Thymus (tissue), 11 donors: ENCODE measurements at regions not wholly inside any gene's neighbourhood (a gene's known extent, or its start where the extent isn't known, plus 50 kb on each side); places are given as distances from the start of the nearest gene placed in this dataset.
"Not testable (repeated sequence)": the region's sequence is repeated elsewhere in the genome, so short reads cannot be mapped to it uniquely, and the experiment has no call there.

Experiments
- DNase-seq, 9 donors: peaks; one replicate each; pipeline ENCODE4 v3.0.0-alpha.2; 2013; ENCODE audit warnings: low spot score in 9 of 9, low read depth in 6 of 9, missing footprints in 1 of 9
- H3K27ac ChIP-seq, 2 donors: one replicate each; pipeline ENCODE4 v1.5.1; 2013; ENCODE audit warnings: control low read depth in 1 of 2, low read depth in 1 of 2, low read length in 1 of 2, mild to moderate bottlenecking in 1 of 2, moderate library complexity in 1 of 2
- H3K27me3 ChIP-seq, 2 donors: one replicate each; pipeline ENCODE4 v1.5.1; 2013; ENCODE audit warnings: low read length in 1 of 2; ENCODE audit not compliant: control insufficient read depth in 2 of 2, insufficient read depth in 1 of 2
- H3K36me3 ChIP-seq, 2 donors: one replicate each; pipeline ENCODE4 v1.5.1; 2013; ENCODE audit warnings: low read length in 1 of 2, mild to moderate bottlenecking in 1 of 2, moderate library complexity in 1 of 2; ENCODE audit not compliant: control insufficient read depth in 2 of 2, insufficient read depth in 2 of 2
- H3K4me1 ChIP-seq, 2 donors: one replicate each; pipeline ENCODE4 v1.5.1; 2013; ENCODE audit warnings: low read length in 2 of 2; ENCODE audit not compliant: control insufficient read depth in 2 of 2, insufficient read depth in 2 of 2
- H3K4me3 ChIP-seq, 2 donors: one replicate each; pipeline ENCODE4 v1.5.1; 2013; ENCODE audit warnings: low read length in 2 of 2, control low read depth in 1 of 2, mild to moderate bottlenecking in 1 of 2
- H3K9me3 ChIP-seq, 2 donors: one replicate each; pipeline ENCODE4 v1.5.1; 2013; ENCODE audit warnings: low read length in 1 of 2, mild to moderate bottlenecking in 1 of 2; ENCODE audit not compliant: control insufficient read depth in 2 of 2, insufficient read depth in 1 of 2
- WGBS: extraction: QIAGEN DNeasy Blood & Tissue Kit; methylation state at CpG from one replicate; pipeline ENCODE4 v1.1.7; 2013; 5-methylcytosine and 5-hydroxymethylcytosine counted together
- donor health status: healthy.

- no peak for DNase-seq
- Histone ChIP-seq H3K9me3 (no peaks in the 10 kb centered on the region), H3K4me1 (no peaks in the 10 kb centered on the region), H3K27ac (no peak overlapping the region), H3K4me3 (no peak overlapping the region), H3K27me3 (no peaks in the 10 kb centered on the region), H3K36me3 (no peaks in the 10 kb centered on the region)
- WGBS, result 49% methylated on average over 2 of the region's 2 CpGs
Measured at GRCh38 chr4:159592898-159593556, 490.1 kb downstream of the RAPGEF2 start.

- H3K27me3 ChIP-seq, result no peaks in the 10 kb centered on the region
- no peaks in the 10 kb centered on the region for H3K4me1 ChIP-seq
- no peak overlapping the region for H3K4me3 ChIP-seq
- 64% methylated on average over 4 of the region's 4 CpGs for WGBS
- DNase-seq, result no peak
- no peaks in the 10 kb centered on the region for H3K36me3 ChIP-seq
- H3K9me3 ChIP-seq, result no peaks in the 10 kb centered on the region
- H3K27ac ChIP-seq, result no peak overlapping the region
Measured at GRCh38 chr4:159593681-159594080, 490.8 kb downstream of the RAPGEF2 start.

GRCh38 chr4:159594576-159594975 lies 491.7 kb downstream of the RAPGEF2 start:
- Histone ChIP-seq H3K27me3 (no peaks in the 10 kb centered on the region), H3K9me3 (no peaks in the 10 kb centered on the region), H3K36me3 (no peaks in the 10 kb centered on the region), H3K4me3 (no peak overlapping the region), H3K4me1 (no peaks in the 10 kb centered on the region), H3K27ac (no peak overlapping the region)
- 95% methylated on average over 2 of the region's 2 CpGs for WGBS
- no peak for DNase-seq

- not testable (repeated sequence) for H3K4me3 ChIP-seq
Measured at GRCh38 chr4:159595101-159595500, 492.2 kb downstream of the RAPGEF2 start.

GRCh38 chr4:159598602-159599001 lies 495.7 kb downstream of the RAPGEF2 start:
- H3K4me1 ChIP-seq, result no peaks in the 10 kb centered on the region
- H3K27me3 ChIP-seq, result no peaks in the 10 kb centered on the region
- no peaks in the 10 kb centered on the region for H3K36me3 ChIP-seq
- H3K9me3 ChIP-seq, result no peaks in the 10 kb centered on the region
- DNase-seq, result no peak
- H3K4me3 ChIP-seq, result no peak overlapping the region
- WGBS, result 92% methylated on average over 2 of the region's 2 CpGs
- H3K27ac ChIP-seq, result no peak overlapping the region

More at GRCh38 chr4:159595101-159595500, 492.2 kb downstream of the RAPGEF2 start:
- H3K36me3 ChIP-seq, H3K4me1 ChIP-seq, DNase-seq, H3K9me3 ChIP-seq, H3K27me3 ChIP-seq, H3K27ac ChIP-seq: not testable (repeated sequence)
- 90% methylated on average over 4 of the region's 4 CpGs for WGBS

- Histone ChIP-seq H3K36me3 (no peaks in the 10 kb centered on the region), H3K27me3 (no peaks in the 10 kb centered on the region), H3K9me3 (no peaks in the 10 kb centered on the region), H3K27ac (no peak overlapping the region), H3K4me3 (no peak overlapping the region), H3K4me1 (no peaks in the 10 kb centered on the region)
- 84% methylated on average over 2 of the region's 2 CpGs for WGBS
- no peak for DNase-seq
Measured at GRCh38 chr4:159600061-159600460, 497.2 kb downstream of the RAPGEF2 start.

- no peak for DNase-seq
- Histone ChIP-seq H3K36me3 (no peaks in the 10 kb centered on the region), H3K4me1 (no peaks in the 10 kb centered on the region), H3K27me3 (no peaks in the 10 kb centered on the region), H3K9me3 (no peaks in the 10 kb centered on the region), H3K4me3 (no peak overlapping the region), H3K27ac (no peak overlapping the region)
- WGBS, result 59% methylated on average over 3 of the region's 3 CpGs
Measured at GRCh38 chr4:159604781-159605180, 501.9 kb downstream of the RAPGEF2 start.

- H3K27me3 ChIP-seq, result no peaks in the 10 kb centered on the region
- H3K9me3 ChIP-seq, result no peaks in the 10 kb centered on the region
- H3K4me1 ChIP-seq, result no peaks in the 10 kb centered on the region
- no peak for DNase-seq
- H3K4me3 ChIP-seq, result no peak overlapping the region
- no peak overlapping the region for H3K27ac ChIP-seq
- no peaks in the 10 kb centered on the region for H3K36me3 ChIP-seq
Measured at GRCh38 chr4:159606835-159607234, 504.0 kb downstream of the RAPGEF2 start.

- no peak for DNase-seq
- H3K4me3 ChIP-seq, result no peak overlapping the region
- H3K4me1 ChIP-seq, result no peaks in the 10 kb centered on the region
- H3K27ac ChIP-seq, result no peak overlapping the region
- no peaks in the 10 kb centered on the region for H3K9me3 ChIP-seq
- 100% methylated on average over 1 of the region's 1 CpG for WGBS
- H3K27me3 ChIP-seq, result no peaks in the 10 kb centered on the region
- H3K36me3 ChIP-seq, result no peaks in the 10 kb centered on the region
Measured at GRCh38 chr4:159607809-159608208, 504.9 kb downstream of the RAPGEF2 start.

- Histone ChIP-seq H3K4me3 (no peak overlapping the region), H3K4me1 (no peaks in the 10 kb centered on the region), H3K9me3 (no peaks in the 10 kb centered on the region), H3K27ac (no peak overlapping the region), H3K36me3 (no peaks in the 10 kb centered on the region), H3K27me3 (no peaks in the 10 kb centered on the region)
- DNase-seq, result no peak
- WGBS, result 97% methylated on average over 4 of the region's 4 CpGs
Measured at GRCh38 chr4:159608436-159608835, 505.6 kb downstream of the RAPGEF2 start.
